VCaP (cell line): ENCODE measurements at regions not wholly inside any gene's neighbourhood (a gene's known extent, or its start where the extent isn't known, plus 50 kb on each side); places are given as distances from the start of the nearest gene placed in this dataset.
"Not testable (repeated sequence)": the region's sequence is repeated elsewhere in the genome, so short reads cannot be mapped to it uniquely, and the experiment has no call there.

ENCODE experiments used
- H3K27ac ChIP-seq: fragments of 450-650 bp; 2 replicates; pipeline ENCODE4 v1.5.1; 2017
- CTCF ChIP-seq: fragments of 450-650 bp; conservative IDR thresholded peaks from 2 replicates; pipeline ENCODE4 v1.5.1; 2017; ENCODE audit warnings: mild to moderate bottlenecking, moderate library complexity

DNA sequence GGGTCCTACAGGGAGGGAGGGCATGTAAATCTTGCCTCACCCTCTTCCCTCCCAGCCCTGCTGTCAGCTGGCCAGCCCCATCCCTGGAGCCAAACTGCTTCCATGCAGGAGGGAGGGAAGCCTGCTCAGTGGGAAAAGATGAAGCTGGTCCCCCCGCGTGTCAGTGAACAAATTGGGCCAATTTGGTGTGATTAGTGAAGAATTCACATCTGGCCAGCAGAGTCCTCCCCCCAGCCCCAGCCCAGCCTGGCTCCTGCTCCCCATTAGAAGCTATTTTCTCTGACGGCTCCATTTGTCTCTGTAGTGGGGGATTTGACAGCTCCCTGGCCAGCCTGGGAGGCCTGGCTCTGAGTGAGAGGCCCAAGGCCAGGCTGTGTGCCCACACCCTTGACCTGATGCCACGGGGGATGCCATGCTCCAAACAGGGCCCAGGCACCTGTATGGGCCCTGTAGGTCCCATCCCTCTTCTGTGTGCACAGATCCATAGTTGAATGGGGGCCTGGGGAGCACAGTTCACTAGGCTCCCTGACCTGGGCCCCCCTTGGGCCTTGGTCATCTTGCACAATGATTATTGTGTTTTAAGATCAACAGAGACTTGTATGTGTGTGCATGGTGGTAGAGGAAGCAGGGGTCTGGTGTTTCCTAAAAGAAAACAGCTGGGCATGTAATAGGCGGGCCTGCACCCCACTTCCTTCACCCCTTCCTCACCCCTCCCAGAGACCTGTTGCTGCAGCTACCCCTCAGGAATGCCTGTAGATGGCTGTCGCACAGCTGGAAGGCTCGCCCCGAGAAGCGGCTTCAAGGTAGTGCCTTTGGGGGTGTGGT lies 50.7 kb upstream of the TAC4 start:
- no peak for TF ChIP-seq CTCF
- H3K27ac ChIP-seq = no peak overlapping the region

DNA sequence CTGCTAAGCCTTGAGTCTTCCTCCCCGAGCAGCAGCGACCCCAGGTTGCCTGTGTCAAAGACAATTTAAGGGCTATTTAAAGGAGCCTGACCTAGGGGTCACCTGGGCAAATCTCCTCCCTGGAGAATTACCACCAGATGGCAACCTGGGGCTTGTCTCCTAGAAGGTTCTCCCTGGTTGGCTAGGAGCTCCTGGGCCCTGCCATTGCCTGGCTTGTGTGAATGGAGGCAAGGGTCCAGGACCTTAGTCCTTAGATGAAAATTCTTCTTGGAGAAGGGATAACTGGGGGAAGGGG lies 51.3 kb upstream of the TAC4 start:
- TF ChIP-seq CTCF = peak; percentile 41
- no peak overlapping the region for H3K27ac ChIP-seq

DNA sequence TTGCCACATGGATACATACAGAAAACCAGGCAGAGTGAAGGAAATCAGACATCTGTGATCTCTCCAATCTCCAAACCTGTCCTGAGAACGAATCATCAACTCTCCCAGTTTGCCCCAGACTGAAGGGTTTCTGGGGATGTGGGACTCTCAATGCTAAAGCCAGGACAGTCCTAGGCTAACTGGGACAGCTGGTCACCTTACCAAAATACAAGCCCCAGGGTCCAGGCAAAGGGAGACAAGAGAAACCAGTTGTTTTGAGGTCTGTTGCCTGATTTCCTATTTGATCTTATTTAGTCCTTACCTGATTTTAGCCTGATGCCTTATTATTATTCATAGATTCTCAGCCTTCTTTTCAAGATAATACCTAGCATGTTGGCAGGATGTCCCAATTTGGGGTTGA lies 51.7 kb upstream of the TAC4 start:
- H3K27ac ChIP-seq = no peak overlapping the region
- TF ChIP-seq CTCF = no peak

GRCh38 chr17:49900801-49901200 lies 52.9 kb upstream of the TAC4 start:
- not testable (repeated sequence) for H3K27ac ChIP-seq

GRCh38 chr17:49901460-49902331 lies 53.8 kb upstream of the TAC4 start:
- no peak for TF ChIP-seq CTCF
- H3K27ac ChIP-seq = no peak overlapping the region

DNA sequence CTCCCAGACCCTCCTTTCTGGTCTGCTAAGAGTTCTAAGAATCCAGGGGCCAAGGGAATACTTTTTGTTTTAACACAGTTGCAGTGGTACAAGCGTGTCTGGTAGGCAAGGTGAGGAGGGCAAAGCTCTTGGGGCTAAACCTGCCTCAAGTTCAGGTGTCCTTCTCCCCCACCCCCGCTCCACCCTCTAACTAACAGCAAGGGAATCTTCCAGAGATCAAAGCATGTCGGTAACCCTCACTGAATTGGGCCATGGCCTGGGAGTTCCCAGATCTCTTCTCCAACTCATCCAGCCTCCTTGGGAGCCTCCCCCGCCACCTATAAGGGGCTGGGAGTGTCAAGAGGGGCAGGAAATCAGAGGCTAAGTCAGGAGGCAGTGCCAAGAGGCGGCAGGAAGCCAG lies 55.7 kb upstream of the TAC4 start:
- no peak overlapping the region for H3K27ac ChIP-seq
- TF ChIP-seq CTCF = no peak

DNA sequence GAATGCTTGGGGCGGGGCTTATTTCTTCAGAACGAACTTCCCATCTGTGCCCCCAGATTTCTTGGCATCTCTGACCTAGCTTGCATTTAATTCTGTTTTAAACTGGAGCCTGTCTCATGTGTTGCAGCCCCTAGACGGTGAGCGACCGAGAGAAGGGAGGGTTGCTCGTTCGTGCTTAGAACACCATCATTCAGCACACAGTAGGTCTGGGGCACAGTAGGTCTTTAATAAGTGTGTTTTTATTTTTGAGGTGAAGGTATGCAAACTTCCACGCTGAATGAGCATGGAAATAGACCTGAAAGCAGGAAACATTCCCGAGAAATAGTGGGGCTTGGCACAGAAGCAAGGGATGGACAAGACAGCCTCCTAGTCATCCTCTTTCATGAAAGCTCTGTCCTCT lies 57.0 kb upstream of the TAC4 start:
- no peak for TF ChIP-seq CTCF
- no peak overlapping the region for H3K27ac ChIP-seq

DNA sequence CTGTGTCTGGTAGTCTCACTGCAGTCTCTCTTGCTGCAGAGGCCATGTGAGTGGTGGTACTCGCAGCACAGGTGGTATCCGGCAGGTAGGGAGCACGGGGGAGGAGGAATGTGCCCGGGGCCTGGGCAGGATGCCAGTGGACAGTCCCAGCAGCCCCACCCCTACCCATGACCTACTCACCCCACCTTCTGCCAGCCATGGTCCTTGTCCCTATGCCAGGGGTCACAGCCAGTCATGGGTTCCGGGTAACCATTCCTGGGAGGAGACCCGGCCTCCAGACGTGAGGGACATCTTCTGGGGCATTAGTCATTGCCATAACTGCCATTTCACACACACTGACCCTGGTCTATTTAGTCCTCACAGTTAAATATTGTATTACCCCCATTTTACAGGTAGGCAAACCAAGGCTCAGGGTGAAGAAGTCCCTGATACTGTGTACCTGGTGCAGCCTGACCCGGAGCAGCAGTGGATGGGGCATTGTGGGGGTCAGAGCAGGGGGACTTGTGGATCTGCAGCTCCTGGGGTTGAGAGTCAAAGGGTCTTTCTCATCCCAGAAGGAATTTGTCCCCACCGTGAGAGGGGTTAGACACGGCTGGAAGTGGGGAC lies 58.8 kb upstream of the TAC4 start:
- H3K27ac ChIP-seq = no peak overlapping the region
- no peak for TF ChIP-seq CTCF
